Peyer's patch (tissue), 4 donors: ENCODE measurements at regions not wholly inside any gene's neighbourhood (a gene's known extent, or its start where the extent isn't known, plus 50 kb on each side); places are given as distances from the start of the nearest gene placed in this dataset.

ENCODE experiments used
- CTCF ChIP-seq, 6 experiments: fragments of 450-650 bp in 4 of 6; fragments of 200-600 bp in 2 of 6; sonication (generic) in 1 of 6; IDR thresholded peaks; one replicate each; pipeline ENCODE4 v1.5.1; 2017 to 2019; ENCODE audit warnings: antibody characterized with exemption in 6 of 6, mild to moderate bottlenecking in 3 of 6, moderate library complexity in 1 of 6
- POLR2A ChIP-seq, 2 donors: fragments of 450-650 bp; IDR thresholded peaks; one replicate each; pipeline ENCODE4 v1.5.1; 2017; ENCODE audit warnings: antibody characterized with exemption in 2 of 2, mild to moderate bottlenecking in 2 of 2, moderate library complexity in 2 of 2

GRCh38 chr9:40927260-40927631 is 201.2 kb downstream of the FOXD4L6 start:
- TF ChIP-seq CTCF (IDR thresholded peaks at IDR 0.05): no peak
- no peak for TF ChIP-seq POLR2A (IDR thresholded peaks at IDR 0.05)
